ENCODE measurements at regions not wholly inside any gene's neighbourhood (a gene's known extent, or its start where the extent isn't known, plus 50 kb on each side); places are given as distances from the start of the nearest gene placed in this dataset.

DNA sequence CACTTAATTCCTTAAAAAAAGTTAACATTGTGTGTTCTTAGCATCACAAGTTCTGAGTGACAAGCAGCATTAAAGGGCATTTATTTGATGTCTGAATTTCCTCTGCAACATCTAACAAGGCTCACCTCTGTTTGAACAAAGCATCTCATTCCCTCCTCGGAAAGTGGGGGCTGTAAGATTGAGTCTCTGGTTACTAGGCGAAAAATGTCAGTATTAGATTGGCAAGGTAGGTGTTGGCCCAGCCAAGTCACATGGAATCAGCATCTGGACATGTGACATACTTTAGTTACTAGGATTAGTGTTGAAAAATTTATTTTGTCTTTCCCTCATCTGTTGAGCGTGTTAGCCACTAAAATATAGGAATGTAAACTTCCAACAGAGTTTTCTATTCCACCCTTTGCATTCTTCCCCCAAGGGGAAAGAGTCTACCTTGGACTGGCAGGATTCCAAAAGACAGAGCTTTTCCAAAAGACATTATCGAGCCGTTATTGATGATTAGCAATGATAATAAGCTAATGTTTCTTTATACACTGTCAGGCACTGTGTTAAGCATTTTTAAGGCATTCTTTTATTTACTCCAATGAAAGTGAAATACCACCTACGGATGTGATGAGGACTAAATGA lies 194.9 kb upstream of the BTG1 start:
- no peak for DNase-seq

DNA sequence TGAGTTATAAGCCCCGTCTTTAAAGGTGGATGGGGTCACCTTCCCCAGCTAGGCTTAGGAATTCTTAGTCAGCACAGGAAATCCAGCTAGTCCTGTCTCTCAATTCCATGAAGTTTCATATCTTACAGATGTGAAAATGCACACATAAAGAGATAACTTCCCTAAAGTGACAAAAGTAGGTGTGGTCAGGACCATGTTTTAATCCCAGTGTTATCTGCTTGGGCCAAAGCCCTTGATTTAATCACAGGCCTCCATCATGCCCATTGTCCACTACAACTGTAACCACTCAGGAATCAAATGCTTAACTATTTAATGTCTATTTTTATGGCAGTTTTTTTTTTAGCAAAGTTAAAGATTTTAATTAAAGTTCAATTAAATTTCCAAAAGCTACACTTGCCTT lies 194.4 kb upstream of the BTG1 start:
- no peak for DNase-seq

DNA sequence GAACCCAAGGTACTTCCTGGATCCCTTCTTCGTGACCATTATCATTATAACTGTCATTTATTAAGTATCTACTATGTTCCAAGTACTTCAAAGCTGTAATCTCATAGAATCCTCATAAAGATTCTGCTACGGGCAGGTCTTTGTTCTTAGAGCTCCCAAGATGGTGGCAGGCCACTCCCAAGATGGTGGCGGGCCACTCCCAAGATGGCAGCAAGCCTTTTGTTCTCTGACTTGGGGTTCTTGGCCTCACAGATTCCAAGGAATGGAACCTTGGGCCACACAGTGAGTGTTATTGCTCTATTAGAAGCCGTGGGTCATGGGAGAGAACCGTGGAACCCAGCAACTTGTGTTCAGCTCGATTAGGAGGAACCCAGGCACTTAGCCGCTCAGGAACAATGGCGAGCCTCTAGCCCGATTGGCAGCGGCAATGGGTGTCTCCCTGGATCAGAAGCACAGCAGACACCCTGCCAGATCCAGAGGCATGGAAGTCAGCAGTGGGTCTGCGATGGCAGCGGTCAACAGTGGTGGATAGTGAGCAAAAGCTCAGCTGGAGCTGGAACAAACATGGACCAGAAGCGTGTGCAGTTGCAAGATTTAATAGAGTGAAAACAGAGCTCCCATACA lies 193.7 kb upstream of the BTG1 start:
- no peak for DNase-seq

DNA sequence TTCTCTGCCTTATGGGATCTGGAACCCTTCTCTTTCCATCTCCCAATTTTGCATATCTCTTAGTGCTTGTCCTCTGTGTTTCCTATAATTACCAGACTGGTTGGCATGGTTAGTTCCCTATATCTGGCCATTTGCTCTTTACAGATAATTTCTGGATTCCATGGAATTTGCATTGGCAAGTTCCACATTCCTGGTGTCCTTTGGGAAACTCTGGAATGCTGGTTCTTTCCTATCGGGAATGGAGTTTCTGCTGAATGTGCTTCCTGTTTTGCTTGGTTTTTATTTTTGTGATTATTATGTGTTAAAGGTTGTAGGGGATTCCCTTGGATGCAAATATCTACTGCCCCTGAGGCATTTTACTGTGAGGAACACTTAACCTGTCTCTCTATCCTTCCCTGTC lies 193.0 kb upstream of the BTG1 start:
- peak; percentile 61 for DNase-seq

DNA sequence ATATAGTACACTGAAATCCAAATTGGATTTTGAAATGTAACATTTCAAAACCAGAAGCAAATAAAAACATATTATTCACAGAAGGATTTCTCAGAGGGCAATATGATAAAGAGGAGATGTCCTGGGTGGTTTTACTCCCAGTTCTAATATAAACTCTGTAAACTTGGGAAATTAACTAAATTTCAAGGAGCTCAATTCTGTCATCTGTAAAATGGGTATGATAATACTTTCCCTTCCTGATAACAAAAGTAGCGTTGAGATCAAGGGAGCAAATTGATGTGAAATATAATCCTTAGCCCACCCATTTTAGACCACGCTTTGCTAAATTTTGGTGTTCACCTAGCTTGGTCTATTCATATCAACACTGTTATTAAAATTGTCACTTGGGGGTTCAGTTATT lies 192.5 kb upstream of the BTG1 start:
- no peak for DNase-seq

DNA sequence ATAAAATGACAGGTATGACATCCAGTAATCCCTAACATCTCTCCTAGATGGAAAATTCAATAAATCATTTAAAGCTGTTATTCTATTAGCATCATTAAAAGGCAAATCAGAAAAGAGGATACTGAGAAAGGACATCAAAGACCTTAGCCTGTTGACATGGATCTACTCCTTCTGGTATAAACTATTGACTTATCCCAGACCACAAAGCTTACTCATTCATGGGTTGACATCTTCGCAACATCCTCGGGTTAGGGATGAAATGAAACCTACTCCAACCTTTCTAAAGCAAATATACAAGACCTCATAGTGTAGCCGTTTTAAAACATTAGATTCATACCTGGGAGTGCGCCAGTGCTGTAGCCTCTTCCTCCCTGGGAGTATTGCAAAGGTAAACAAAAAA lies 191.5 kb upstream of the BTG1 start:
- no peak for DNase-seq

DNA sequence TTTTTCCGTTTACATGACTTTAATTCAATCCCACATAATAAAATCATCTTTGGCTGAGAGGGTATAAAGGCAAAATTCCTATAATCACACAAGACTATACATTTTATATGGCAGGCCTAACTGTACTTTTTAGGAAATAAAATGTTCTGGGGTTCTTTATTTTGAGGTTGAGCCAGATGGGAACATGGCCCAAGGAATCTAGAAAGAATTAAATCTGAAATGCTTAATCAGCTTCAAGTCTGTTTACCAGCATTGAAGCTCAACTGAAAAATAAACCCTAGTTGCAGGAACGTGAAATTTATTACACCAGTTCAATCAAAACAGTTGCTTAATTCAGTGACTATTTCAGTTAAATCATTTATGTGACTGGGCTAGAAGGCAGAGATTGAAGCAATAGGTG lies 191.0 kb upstream of the BTG1 start:
- no peak for DNase-seq

DNA sequence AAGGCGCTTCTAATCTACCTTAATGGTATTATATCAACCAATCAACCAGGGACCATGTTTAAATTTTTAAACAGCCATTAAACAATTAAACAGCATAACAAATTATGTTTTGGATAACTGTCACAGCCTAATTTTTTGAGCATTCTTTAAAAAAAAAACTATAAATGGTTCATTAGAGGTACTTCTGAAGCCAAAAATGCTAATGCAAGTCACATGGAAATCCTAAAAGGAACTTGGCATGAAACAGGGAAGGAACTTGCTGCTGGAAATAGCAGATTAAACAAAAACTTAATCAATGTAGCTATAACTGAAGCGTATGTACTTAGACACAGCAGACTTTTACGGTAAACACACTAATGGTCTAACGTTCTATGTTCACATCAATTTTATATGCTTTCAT lies 190.2 kb upstream of the BTG1 start:
- peak; percentile 9 for DNase-seq

DNA sequence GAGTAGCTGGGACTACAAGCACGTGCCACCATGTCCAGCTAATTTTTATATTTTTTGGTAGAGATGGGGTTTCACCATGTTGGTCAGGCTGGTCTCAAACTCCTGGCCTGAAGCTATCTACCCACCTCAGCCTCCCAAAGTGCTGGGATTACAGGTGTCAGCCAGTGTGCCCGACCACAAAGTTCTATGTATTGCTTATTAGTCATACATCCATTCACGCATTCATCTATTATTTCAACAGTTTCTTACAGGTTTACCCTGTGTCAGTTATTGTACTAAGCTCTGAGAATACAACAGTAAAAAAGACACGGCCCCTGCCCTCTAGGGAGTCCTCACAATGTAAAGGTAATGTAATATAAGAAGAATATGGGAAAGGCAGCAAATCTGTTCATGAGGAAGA lies 188.9 kb upstream of the BTG1 start:
- no peak for DNase-seq

DNA sequence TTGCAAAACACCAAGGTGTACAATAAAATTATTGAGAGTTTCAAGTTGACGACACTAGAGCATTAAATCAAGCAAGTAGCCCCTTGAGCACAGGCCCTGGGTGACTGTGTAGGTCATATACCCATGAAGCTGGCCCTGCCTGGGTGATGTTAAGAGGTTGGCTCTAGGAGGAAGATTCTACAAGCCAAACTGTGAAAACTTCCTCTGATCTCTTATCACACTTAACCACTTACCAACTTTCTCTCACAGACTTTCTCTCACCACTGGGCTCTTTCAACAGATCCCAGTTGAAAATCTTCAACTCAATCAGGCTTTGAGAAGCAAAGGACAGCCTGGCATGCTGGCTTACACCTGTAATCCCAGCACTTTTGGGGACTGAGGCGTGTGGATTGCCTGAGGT lies 186.9 kb upstream of the BTG1 start:
- no peak for DNase-seq

DNA sequence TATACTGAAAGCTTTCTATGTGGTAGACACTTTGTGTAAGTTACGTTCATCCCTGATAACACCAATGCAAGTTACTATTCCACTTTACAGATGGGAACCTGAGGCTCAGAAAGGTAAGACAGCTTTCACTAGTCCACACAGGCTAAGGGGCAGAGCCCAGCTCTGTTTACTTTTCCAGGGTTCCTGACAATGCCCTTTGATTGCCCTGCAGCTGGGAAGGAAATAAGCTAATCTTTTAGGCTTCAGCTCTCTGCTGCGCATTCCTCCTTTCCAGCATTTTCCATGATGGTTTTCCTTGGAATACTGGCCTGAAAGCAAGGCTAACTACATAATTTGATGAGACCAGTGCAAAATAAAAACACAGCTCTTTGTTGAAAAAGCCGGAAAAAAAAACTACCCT lies 185.7 kb upstream of the BTG1 start:
- DNase-seq = peak; percentile 6

DNA sequence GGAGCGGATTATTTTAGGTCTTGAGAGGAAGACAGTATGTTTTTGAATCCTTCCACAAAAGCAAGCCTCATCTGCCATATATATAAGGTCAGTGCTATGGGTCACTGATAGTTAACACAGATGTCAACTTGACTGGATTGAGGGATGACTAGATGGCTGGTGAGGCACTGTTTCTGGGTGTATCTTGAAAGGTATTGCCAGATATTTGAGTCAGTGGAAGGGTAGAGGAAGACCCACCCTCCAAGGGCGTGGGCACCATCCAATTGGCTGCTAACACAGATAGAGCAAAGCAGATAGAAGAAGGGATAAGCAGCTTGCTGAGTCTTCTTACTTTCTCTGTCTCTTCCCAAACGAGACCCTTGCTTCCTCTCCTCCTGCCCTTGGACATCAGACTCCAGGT lies 185.0 kb upstream of the BTG1 start:
- no peak for DNase-seq

DNA sequence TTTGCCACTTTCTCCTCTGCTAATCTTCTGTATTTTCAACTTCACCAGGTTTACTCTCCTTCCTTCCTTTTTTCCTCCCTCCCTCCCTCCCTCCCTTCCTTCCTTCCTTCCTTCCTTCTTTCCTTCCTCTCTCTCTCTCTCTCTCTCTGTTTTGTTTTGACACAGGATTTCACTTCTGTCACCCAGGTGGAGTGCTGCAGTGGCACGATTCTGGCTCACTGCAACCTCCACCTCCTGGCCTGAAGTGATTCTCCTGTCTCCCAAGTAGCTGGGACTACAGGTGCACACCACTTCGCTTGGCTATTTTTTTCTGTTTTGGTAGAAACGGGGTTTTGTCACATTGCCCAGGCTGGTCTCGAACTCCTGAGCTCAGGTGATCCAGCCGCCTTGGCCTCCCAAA lies 181.2 kb upstream of the BTG1 start:
- no peak for DNase-seq

DNA sequence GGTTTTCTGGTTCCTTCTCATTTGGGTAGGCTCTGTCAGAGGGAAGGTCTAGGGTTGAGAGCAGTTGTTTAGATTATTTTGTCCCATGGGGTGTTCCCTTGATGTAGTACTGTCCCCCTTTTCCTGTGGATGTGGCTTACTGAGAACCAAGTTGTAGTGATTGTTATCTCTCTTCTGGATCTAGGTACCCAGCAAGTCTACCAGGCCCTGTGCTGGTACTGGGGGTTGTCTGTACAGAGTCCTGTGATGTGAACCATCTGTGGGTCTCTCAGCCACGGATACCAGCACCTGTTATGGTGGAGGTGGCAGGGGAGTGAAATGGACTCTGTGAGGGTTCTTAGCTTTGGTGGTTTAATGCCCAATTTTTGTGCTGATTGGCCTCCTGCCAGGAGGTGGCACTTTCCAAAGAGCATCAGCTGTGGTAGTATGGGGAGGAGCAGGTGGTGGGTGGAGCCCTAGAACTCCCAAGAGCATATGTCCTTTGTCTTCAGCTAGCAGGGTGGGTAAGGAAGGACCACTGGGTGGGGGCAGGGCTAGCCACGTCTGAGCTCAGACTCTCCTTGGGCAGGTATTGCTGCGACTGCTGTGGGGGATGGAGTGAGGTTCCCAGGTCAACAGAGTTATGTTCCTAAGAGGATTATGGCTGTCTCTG lies 179.3 kb upstream of the BTG1 start:
- no peak for DNase-seq

DNA sequence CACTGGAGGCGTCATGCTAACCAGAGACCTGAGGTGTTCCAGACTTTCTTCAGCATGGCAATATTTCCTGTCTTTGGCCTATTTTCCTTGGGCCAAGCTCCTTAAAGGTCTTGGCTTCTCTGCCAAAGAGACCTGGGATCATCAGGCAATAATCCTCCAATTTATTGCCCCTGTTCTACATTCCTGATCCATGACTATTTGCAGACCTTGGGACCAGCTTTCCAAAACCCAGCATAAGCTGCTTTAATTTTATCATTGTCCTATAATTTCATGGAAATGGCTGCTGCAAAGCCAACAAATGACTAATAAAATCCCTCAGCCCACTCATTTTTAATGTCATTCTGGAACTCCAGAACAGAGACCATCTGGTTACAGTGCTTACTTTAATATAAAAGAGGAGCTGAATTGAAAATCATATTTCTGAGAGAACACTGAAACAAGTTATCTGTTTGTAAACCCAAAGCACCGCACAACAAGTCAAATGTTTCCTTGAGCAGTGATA lies 166.9 kb upstream of the BTG1 start:
- DNase-seq = no peak

DNA sequence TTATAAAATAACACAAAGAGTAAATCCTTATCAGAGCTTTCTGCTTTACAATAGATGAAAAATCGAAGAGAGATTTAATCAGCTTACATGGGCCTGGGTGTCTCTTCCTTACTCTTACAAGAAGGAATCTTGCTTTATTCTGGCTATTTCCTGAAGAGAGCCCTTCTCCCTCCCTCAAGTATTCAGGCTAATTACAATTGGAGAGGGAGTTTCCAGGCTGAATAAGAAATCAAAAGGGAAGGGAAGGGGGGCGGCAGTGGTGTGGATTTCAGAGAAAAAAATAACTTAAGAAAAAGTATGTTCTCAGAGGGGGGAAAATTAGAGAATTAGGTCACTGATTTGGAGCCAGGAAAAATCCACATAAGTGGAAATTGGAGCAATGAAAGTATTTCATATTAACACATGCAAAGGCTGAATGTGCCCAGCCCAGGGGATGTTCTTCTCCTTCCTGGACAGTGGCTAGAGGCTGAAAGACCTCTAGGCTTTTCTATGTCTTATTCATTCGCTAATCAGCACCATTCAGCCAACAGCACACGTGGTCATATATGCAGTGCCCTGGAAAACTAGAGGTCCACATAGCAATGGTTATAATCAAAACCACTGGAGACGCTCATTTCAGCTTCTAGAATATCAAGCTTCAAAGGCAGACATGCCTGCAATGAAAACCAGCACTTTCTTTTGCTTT lies 158.9 kb upstream of the BTG1 start:
- DNase-seq = peak; percentile 34

DNA sequence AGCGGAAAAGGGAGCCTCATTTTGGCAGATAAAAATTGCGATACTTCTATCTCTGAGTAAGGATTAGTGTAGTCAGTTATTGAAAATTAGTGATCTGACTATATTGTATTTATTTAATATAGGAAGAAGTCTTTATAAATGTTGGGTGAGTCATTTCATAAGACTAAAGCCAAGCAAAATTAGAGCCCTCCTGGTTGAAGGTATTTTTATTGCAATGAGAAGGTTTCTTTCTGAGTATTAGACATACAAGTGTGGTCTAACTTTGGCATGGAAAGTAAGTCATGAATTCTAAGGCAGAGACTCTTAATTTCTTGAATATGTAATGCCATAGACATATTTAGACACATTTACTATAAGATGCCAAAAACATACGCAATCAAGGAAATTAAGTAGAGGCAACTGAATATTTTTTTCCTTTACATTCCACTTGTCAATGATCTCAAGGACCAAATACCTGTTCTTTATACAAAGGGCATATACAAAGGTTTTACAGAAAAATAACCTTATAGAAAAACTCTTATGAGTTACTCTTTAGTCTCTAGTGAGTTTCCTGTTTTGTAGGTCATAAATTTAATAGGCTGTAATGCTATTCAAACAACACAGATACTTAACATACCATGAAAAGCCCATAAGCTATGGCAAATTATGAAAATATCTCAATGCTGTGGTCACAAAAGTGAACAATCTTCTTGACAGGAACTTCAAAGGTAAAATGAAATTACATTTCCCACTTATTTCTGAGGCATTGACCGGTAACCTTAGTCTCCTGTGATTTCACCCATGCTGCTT lies 156.6 kb upstream of the BTG1 start:
- no peak for DNase-seq

DNA sequence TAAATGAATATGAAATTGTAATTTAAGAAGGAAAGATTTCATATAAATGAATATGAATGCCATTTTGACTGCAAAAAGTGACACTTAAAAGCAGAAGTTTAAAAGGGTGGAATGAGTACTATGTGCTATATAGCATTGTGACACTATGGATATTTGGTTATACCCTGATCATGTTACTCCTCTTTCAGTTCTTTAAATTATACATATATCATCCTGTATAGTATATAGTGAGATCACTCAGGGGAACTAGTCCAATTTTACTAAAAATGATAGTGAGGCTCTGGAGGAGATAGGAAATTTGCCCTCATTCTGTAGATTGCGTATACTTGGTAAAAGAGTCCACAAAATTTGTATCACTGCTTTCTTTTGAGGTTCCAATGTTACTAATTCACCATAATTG lies 155.7 kb upstream of the BTG1 start:
- DNase-seq = no peak

DNA sequence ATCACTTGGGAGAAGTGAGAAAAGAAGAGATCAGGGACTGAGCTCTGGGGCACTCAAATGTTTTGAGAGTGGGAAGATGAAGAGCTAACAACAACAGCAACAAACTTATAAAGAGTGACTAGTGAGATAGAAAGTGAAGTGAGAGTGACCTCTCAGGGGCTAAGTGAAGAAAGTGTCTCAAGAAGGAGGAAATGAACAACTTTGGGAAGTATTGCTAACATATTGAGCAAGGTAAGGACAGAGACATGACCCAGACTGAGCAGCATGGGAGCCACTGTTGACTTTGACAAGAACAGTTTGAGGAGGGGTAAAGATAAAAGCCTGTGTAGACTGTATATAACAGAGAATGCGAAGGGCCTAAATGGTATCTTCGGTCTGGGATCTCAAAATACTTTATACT lies 155.1 kb upstream of the BTG1 start:
- no peak for DNase-seq

DNA sequence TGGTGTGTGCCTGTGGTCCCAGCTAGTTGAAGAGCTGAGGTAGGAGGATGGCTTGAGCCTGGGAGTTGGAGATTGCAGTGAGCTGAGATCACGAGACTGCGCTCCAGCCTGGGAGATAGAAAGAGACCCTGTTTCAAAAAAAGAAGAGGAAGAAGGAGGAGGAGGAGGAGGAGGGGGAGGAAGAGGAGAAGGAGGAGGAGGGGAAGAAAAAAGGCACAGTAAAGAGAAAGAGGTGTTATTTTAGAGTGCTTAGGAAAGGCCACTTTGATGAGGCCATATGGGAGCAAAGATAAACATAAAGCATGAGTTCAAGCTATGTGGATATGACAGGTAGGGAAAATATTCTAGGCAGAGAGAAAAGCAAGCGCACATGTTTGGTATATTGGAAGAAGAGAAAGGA lies 154.1 kb upstream of the BTG1 start:
- no peak for DNase-seq

DNA sequence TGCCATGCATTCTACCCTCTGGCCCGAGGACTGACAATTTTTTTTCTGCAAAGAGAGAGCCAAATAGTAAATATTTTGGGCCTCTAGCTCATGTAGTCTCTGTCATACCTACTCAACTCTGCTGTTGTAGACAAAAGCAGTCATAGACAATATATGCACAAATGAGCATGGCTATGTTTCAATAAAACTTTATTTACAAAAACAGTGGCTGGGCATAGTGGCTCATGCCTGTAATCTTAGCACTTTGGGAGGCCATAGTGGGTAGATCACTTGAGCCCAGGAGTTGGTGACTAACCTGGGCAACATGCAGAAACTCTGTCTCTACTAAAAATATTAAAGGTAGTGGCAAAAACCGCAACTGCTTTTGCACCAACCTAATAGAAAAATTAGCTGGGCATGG lies 153.7 kb upstream of the BTG1 start:
- no peak for DNase-seq

DNA sequence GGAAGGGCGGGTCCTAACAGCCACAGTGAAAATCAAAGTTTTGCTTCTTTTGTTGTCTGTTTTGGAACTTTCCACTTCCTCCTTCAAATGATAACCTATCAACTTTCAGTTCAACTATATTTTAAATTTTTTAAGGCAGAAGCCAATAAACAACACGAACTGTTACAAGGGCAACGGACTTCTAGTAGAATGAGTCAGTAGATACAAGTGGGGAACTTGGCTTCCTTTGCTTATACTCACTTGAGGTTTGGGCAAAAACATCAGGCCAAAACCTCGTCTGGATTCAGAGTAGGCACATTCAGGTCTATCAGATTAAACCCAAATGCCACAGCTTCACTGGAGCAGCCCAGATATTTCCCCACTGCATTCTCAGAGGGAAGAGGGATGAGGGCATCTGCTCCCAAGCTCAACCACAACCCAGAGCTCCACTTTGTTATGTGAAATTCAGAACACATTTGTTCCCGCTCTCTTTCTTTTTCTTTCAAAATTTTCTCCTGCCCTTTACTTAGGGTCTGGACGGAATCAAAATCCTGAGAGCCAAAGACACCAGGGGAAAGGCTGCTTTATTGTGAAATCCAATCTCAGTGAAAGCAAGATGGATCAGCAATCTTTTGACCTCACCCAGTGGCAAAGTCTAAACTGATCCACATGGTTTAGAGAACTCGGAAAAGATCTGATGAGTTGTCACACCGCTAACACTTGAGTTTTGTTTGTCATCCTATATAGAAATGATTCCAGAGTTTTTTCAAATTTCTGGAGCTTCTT lies 152.5 kb upstream of the BTG1 start:
- no peak for DNase-seq

All from dermis blood vessel endothelial cell (primary cell).